Liver (tissue), 3 donors: ENCODE measurements at regions not wholly inside any gene's neighbourhood (a gene's known extent, or its start where the extent isn't known, plus 50 kb on each side); places are given as distances from the start of the nearest gene placed in this dataset.

ENCODE experiments used
- GABPA ChIP-seq, 2 donors: IDR thresholded peaks in 1 of 2; conservative IDR thresholded peaks in 1 of 2; 2 replicates each; pipeline ENCODE4 v1.6.1; 2016; ENCODE audit warnings: antibody characterized with exemption in 2 of 2, mild to moderate bottlenecking in 1 of 2, moderate library complexity in 1 of 2
- RAD21 ChIP-seq, 2 donors: IDR thresholded peaks; 2 replicates each; pipeline ENCODE4 v1.6.1; 2016; ENCODE audit warnings: antibody characterized with exemption in 2 of 2, mild to moderate bottlenecking in 2 of 2
- RXRA ChIP-seq, 2 donors: IDR thresholded peaks; 2 replicates each; pipeline ENCODE4 v1.6.1; 2017 to 2018; ENCODE audit warnings: antibody characterized with exemption in 2 of 2, mild to moderate bottlenecking in 1 of 2
- SP1 ChIP-seq: IDR thresholded peaks from 2 replicates; pipeline ENCODE4 v1.6.1; 2018; ENCODE audit warnings: antibody characterized with exemption, mild to moderate bottlenecking
- YY1 ChIP-seq: IDR thresholded peaks from 2 replicates; pipeline ENCODE4 v1.6.1; 2016; ENCODE audit warnings: antibody characterized with exemption, mild to moderate bottlenecking
- TF ChIP-seq, protein P1 (sequence below): fragments of 150-350 bp; IDR thresholded peaks from 2 replicates; pipeline ENCODE4 v1.5.1; 2017; ENCODE audit warnings: improper control_type of control experiment, low read depth, low read length; ENCODE audit not compliant: missing input control
- TF ChIP-seq, protein P2 (sequence below): IDR thresholded peaks from 2 replicates; pipeline ENCODE4 v1.6.1; 2016; ENCODE audit warnings: antibody characterized with exemption, mild to moderate bottlenecking
- TF ChIP-seq, protein P3 (sequence below): IDR thresholded peaks from 2 replicates; pipeline ENCODE4 v1.6.1; 2016; ENCODE audit warnings: antibody characterized with exemption
- donor health status: healthy.
- donor health status: healthy.

DNA sequence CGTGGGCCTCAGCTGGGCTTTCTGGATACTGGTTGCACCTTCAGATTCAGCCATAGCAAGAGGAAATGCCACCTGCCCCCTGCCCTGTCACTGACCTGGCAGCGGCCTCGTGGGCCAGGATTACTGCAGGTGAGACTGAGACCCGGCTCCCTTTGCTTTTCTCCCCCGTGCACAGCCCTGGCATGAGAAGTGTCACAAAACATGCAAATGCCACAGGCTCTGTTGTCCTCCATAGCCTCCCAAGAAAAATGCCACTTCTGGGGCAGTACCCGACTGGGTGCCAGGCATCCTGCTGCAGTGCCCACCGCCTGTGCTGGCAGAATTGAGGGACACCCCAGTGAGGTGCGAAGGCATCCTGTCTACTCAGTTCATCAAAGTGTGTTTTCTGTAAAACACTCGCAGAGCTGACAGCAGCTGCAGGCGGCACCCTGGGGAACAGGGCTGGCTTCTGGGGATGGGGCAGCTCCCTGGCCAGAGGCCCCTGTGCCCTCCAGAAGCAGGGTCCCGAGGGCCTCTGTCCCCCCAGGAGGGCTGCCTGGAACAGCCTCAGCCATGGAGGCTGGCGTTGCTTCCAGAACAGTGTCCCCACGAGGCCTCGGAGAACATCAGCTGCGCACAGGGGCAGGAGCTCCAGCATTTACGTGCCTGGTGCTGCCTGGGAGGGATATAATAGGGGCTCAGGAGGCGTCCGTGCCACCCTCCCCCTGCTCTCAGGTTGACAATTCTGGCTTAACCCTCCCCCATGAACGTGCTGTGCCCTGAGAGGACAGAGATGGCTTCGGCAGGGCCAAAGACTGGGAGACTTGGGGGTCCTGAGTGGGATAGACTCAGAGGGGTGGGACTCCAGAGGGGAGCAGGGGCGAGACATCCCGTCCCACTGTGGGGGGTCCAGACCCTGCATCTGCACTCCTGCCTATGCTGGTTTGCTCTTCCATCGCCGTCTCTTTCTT lies 99.5 kb upstream of the NKX1-1 start:
- TF ChIP-seq, protein P1, sequence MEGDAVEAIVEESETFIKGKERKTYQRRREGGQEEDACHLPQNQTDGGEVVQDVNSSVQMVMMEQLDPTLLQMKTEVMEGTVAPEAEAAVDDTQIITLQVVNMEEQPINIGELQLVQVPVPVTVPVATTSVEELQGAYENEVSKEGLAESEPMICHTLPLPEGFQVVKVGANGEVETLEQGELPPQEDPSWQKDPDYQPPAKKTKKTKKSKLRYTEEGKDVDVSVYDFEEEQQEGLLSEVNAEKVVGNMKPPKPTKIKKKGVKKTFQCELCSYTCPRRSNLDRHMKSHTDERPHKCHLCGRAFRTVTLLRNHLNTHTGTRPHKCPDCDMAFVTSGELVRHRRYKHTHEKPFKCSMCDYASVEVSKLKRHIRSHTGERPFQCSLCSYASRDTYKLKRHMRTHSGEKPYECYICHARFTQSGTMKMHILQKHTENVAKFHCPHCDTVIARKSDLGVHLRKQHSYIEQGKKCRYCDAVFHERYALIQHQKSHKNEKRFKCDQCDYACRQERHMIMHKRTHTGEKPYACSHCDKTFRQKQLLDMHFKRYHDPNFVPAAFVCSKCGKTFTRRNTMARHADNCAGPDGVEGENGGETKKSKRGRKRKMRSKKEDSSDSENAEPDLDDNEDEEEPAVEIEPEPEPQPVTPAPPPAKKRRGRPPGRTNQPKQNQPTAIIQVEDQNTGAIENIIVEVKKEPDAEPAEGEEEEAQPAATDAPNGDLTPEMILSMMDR: no peak
- TF ChIP-seq, protein P2, sequence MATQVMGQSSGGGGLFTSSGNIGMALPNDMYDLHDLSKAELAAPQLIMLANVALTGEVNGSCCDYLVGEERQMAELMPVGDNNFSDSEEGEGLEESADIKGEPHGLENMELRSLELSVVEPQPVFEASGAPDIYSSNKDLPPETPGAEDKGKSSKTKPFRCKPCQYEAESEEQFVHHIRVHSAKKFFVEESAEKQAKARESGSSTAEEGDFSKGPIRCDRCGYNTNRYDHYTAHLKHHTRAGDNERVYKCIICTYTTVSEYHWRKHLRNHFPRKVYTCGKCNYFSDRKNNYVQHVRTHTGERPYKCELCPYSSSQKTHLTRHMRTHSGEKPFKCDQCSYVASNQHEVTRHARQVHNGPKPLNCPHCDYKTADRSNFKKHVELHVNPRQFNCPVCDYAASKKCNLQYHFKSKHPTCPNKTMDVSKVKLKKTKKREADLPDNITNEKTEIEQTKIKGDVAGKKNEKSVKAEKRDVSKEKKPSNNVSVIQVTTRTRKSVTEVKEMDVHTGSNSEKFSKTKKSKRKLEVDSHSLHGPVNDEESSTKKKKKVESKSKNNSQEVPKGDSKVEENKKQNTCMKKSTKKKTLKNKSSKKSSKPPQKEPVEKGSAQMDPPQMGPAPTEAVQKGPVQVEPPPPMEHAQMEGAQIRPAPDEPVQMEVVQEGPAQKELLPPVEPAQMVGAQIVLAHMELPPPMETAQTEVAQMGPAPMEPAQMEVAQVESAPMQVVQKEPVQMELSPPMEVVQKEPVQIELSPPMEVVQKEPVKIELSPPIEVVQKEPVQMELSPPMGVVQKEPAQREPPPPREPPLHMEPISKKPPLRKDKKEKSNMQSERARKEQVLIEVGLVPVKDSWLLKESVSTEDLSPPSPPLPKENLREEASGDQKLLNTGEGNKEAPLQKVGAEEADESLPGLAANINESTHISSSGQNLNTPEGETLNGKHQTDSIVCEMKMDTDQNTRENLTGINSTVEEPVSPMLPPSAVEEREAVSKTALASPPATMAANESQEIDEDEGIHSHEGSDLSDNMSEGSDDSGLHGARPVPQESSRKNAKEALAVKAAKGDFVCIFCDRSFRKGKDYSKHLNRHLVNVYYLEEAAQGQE: no peak
- TF ChIP-seq, protein P3, sequence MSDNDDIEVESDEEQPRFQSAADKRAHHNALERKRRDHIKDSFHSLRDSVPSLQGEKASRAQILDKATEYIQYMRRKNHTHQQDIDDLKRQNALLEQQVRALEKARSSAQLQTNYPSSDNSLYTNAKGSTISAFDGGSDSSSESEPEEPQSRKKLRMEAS: no peak
- TF ChIP-seq YY1 (no peak), RAD21 (IDR thresholded peaks at IDR 0.05) (no peak), RXRA (IDR thresholded peaks at IDR 0.05) (no peak), SP1 (no peak), GABPA (IDR thresholded peaks at IDR 0.05 in 1 of 2, conservative IDR thresholded peaks at IDR 0.05 in 1 of 2) (no peak)
